OCI-LY3 (cell line): ENCODE measurements at regions not wholly inside any gene's neighbourhood (a gene's known extent, or its start where the extent isn't known, plus 50 kb on each side); places are given as distances from the start of the nearest gene placed in this dataset.

Source experiments
- H2AFZ ChIP-seq: fragments of 200-600, 300-600 bp; shearing (Covaris generic); 2 replicates; pipeline ENCODE4 v1.6.0; 2014; ENCODE audit warnings: antibody characterized with exemption, low read depth, low read length
- H3K27ac ChIP-seq: fragments of 200-600, 300-600 bp; sonication (generic); 2 replicates; pipeline ENCODE4 v1.5.1; 2014; ENCODE audit warnings: mild to moderate bottlenecking, low read length, moderate library complexity, mixed read lengths
- H3K27me3 ChIP-seq: fragments of 200-600, 300-600 bp; sonication (generic); 2 replicates; pipeline ENCODE4 v1.6.1; 2014; ENCODE audit warnings: low read depth, low read length, mixed read lengths
- H3K36me3 ChIP-seq: fragments of 200-600, 300-600 bp; sonication (generic); replicated peaks from 2 replicates; pipeline ENCODE3; 2014; ENCODE audit warnings: low read depth, low read length, mixed read lengths
- H3K4me1 ChIP-seq: fragments of 300-600, 200-600 bp; sonication (generic); 2 replicates; pipeline ENCODE4 v1.6.1; 2014; ENCODE audit warnings: low read length, mixed read lengths
- H3K4me2 ChIP-seq: fragments of 200-600, 300-600 bp; sonication (generic); 2 replicates; pipeline ENCODE4 v1.6.1; 2014; ENCODE audit warnings: low read length, mixed read lengths
- H3K4me3 ChIP-seq: fragments of 300-600, 200-600 bp; sonication (generic); 2 replicates; pipeline ENCODE4 v1.5.1; 2014; ENCODE audit warnings: antibody characterized with exemption, mild to moderate bottlenecking, low read length, moderate library complexity
- H3K79me2 ChIP-seq: fragments of 300-600, 200-600 bp; shearing (Covaris generic); 2 replicates; pipeline ENCODE4 v1.6.1; 2014; ENCODE audit warnings: mild to moderate bottlenecking, low read length, mixed read lengths
- H3K9ac ChIP-seq: fragments of 300-600, 200-600 bp; shearing (Covaris generic); 2 replicates; pipeline ENCODE4 v1.6.0; 2014; ENCODE audit warnings: mild to moderate bottlenecking, low read length, moderate library complexity
- H3K9me3 ChIP-seq: fragments of 200-600, 300-600 bp; shearing (Covaris generic); 2 replicates; pipeline ENCODE4 v1.6.1; 2014; ENCODE audit warnings: low read length, mixed read lengths; ENCODE audit not compliant: insufficient read depth
- H4K20me1 ChIP-seq: fragments of 200-600, 300-600 bp; sonication (generic); 2 replicates; pipeline ENCODE4 v1.6.1; 2016; ENCODE audit warnings: low read length, mixed read lengths; ENCODE audit not compliant: insufficient read depth
- CTCF ChIP-seq: fragments of 200-600, 300-600 bp; sonication (generic); IDR thresholded peaks from 2 replicates; pipeline ENCODE4 v1.5.1; 2014; ENCODE audit warnings: antibody characterized with exemption, low read length, low read depth
- EZH2phosphoT487 ChIP-seq: fragments of 200-600 bp; shearing (Covaris generic); IDR thresholded peaks from 2 replicates; pipeline ENCODE4 v1.6.1; 2018; ENCODE audit warnings: antibody characterized with exemption, mixed run types, low read depth

GRCh38 chr22:48208894-48209293 lies 1446.4 kb downstream of the TBC1D22A start:
- Histone ChIP-seq H3K4me2 (no peak overlapping the region), H3K79me2 (no peaks in the 10 kb centered on the region), H3K27me3 (peaks cover 12% of the 10 kb centered on the region; the same call in 1 of the 2 replicates), H3K9ac (no peak overlapping the region), H2AFZ (no peak overlapping the region), H3K4me3 (no peak overlapping the region), H3K27ac (no peak overlapping the region), H4K20me1 (no peaks in the 10 kb centered on the region), H3K36me3 (no peaks in the 10 kb centered on the region), H3K9me3 (no peaks in the 10 kb centered on the region), H3K4me1 (no peaks in the 10 kb centered on the region)
- no peak for TF ChIP-seq EZH2phosphoT487
- TF ChIP-seq CTCF: no peak

GRCh38 chr22:48207919-48208535 lies 1445.6 kb downstream of the TBC1D22A start:
- H3K9me3 ChIP-seq: no peaks in the 10 kb centered on the region
- H3K4me1 ChIP-seq: no peaks in the 10 kb centered on the region
- H3K4me3 ChIP-seq: no peak overlapping the region
- H3K79me2 ChIP-seq: no peaks in the 10 kb centered on the region
- no peak overlapping the region for H2AFZ ChIP-seq
- no peak overlapping the region for H3K27ac ChIP-seq
- TF ChIP-seq EZH2phosphoT487 (no peak), CTCF (no peak)
- no peak overlapping the region for H3K4me2 ChIP-seq
- H4K20me1 ChIP-seq: no peaks in the 10 kb centered on the region
- H3K36me3 ChIP-seq: no peaks in the 10 kb centered on the region
- H3K9ac ChIP-seq: no peak overlapping the region
- H3K27me3 ChIP-seq: peaks cover 12% of the 10 kb centered on the region; the same call in 1 of the 2 replicates

- Histone ChIP-seq H3K4me1 (no peaks in the 10 kb centered on the region), H3K79me2 (no peaks in the 10 kb centered on the region), H3K9ac (no peak overlapping the region), H3K27ac (no peak overlapping the region), H3K9me3 (no peaks in the 10 kb centered on the region), H4K20me1 (no peaks in the 10 kb centered on the region), H2AFZ (no peak overlapping the region), H3K27me3 (peaks cover 12% of the 10 kb centered on the region; the same call in 1 of the 2 replicates), H3K4me3 (no peak overlapping the region), H3K4me2 (no peak overlapping the region), H3K36me3 (no peaks in the 10 kb centered on the region)
- TF ChIP-seq CTCF (no peak), EZH2phosphoT487 (no peak)
Measured at GRCh38 chr22:48205790-48206189, 1443.3 kb downstream of the TBC1D22A start.

GRCh38 chr22:48205161-48205560 lies 1442.7 kb downstream of the TBC1D22A start:
- Histone ChIP-seq H3K79me2 (no peaks in the 10 kb centered on the region), H2AFZ (no peak overlapping the region), H3K27ac (no peak overlapping the region), H3K36me3 (no peaks in the 10 kb centered on the region), H3K27me3 (peaks cover 16% of the 10 kb centered on the region; the same call in 1 of the 2 replicates), H4K20me1 (no peaks in the 10 kb centered on the region), H3K9me3 (no peaks in the 10 kb centered on the region), H3K4me3 (no peak overlapping the region), H3K9ac (no peak overlapping the region), H3K4me1 (no peaks in the 10 kb centered on the region), H3K4me2 (no peak overlapping the region)
- no peak for TF ChIP-seq EZH2phosphoT487
- TF ChIP-seq CTCF: no peak
